HG03457 (cell line): ENCODE measurements at regions not wholly inside any gene's neighbourhood (a gene's known extent, or its start where the extent isn't known, plus 50 kb on each side); places are given as distances from the start of the nearest gene placed in this dataset.

Source experiments
- ATAC-seq: cut with Tn5 transposase; IDR thresholded peaks from one replicate; pipeline ENCODE4 v1.9.1; 2021; ENCODE audit warnings: moderate number of reproducible peaks; ENCODE audit not compliant: unreplicated experiment

GRCh38 chr1:106773206-106773605 lies 283.3 kb upstream of the PRMT6 start:
- ATAC-seq = no peak

- no peak for ATAC-seq
These were observed 276.4 kb upstream of the PRMT6 start for GRCh38 chr1:106780066-106780465.

GRCh38 chr1:106780806-106781569 lies 275.5 kb upstream of the PRMT6 start:
- no peak for ATAC-seq

- ATAC-seq = no peak
These were observed 271.3 kb upstream of the PRMT6 start for GRCh38 chr1:106785176-106785575.

- ATAC-seq = no peak
These were observed 269.0 kb upstream of the PRMT6 start for GRCh38 chr1:106787520-106787919.

GRCh38 chr1:106789686-106790085 lies 266.8 kb upstream of the PRMT6 start:
- no peak for ATAC-seq

- ATAC-seq = no peak
These were observed 265.4 kb upstream of the PRMT6 start for GRCh38 chr1:106791041-106791440.

GRCh38 chr1:106793651-106794050 lies 262.8 kb upstream of the PRMT6 start:
- no peak for ATAC-seq

GRCh38 chr1:106798991-106799390 lies 257.5 kb upstream of the PRMT6 start:
- no peak for ATAC-seq

GRCh38 chr1:106802181-106802580 lies 254.3 kb upstream of the PRMT6 start:
- ATAC-seq = no peak

- no peak for ATAC-seq
These were observed 242.1 kb upstream of the PRMT6 start for GRCh38 chr1:106814418-106814817.

GRCh38 chr1:106817575-106817974 lies 238.9 kb upstream of the PRMT6 start:
- no peak for ATAC-seq

GRCh38 chr1:106831511-106831910 lies 225.0 kb upstream of the PRMT6 start:
- no peak for ATAC-seq

GRCh38 chr1:106836708-106837107 lies 219.8 kb upstream of the PRMT6 start:
- peak; percentile 86 for ATAC-seq

- no peak for ATAC-seq
These were observed 213.0 kb upstream of the PRMT6 start for GRCh38 chr1:106843518-106843917.

- ATAC-seq = peak; percentile 99
These were observed 209.8 kb upstream of the PRMT6 start for GRCh38 chr1:106846656-106847055.

GRCh38 chr1:106861110-106861509 lies 195.4 kb upstream of the PRMT6 start:
- no peak for ATAC-seq

- ATAC-seq = no peak
These were observed 187.6 kb upstream of the PRMT6 start for GRCh38 chr1:106868828-106869227.

- no peak for ATAC-seq
These were observed 180.9 kb upstream of the PRMT6 start for GRCh38 chr1:106875622-106876021.

GRCh38 chr1:106876384-106876783 lies 180.1 kb upstream of the PRMT6 start:
- ATAC-seq = no peak

- ATAC-seq = no peak
These were observed 176.9 kb upstream of the PRMT6 start for GRCh38 chr1:106879538-106879937.

- no peak for ATAC-seq
These were observed 176.2 kb upstream of the PRMT6 start for GRCh38 chr1:106880226-106880625.

GRCh38 chr1:106883208-106883607 lies 173.3 kb upstream of the PRMT6 start:
- no peak for ATAC-seq
